Glutamatergic neuron (in vitro differentiated cells): ENCODE measurements at regions not wholly inside any gene's neighbourhood (a gene's known extent, or its start where the extent isn't known, plus 50 kb on each side); places are given as distances from the start of the nearest gene placed in this dataset.

Source experiments
- DNase-seq: peaks from one replicate; pipeline ENCODE4 v3.0.0; 2022
- H3K27ac Mint-ChIP-seq: one replicate; pipeline ENCODE4 v1.8.0; 2020; ENCODE audit warnings: mild to moderate bottlenecking, mixed read lengths, inconsistent platforms; ENCODE audit not compliant: unreplicated experiment
- H3K27me3 Mint-ChIP-seq: one replicate; pipeline ENCODE4 v1.8.0; 2020; ENCODE audit warnings: mild to moderate bottlenecking, moderate library complexity, mixed read lengths, inconsistent platforms; ENCODE audit not compliant: unreplicated experiment
- H3K36me3 Mint-ChIP-seq: one replicate; pipeline ENCODE4 v1.8.0; 2020; ENCODE audit warnings: mild to moderate bottlenecking, mixed read lengths, inconsistent platforms; ENCODE audit not compliant: unreplicated experiment
- H3K4me1 Mint-ChIP-seq: one replicate; pipeline ENCODE4 v1.8.0; 2020; ENCODE audit warnings: mild to moderate bottlenecking, low read depth, mixed read lengths, inconsistent platforms; ENCODE audit not compliant: unreplicated experiment
- H3K4me3 Mint-ChIP-seq: one replicate; pipeline ENCODE4 v1.8.0; 2020; ENCODE audit warnings: mild to moderate bottlenecking, mixed read lengths, inconsistent platforms; ENCODE audit not compliant: unreplicated experiment
- H3K9me3 Mint-ChIP-seq: one replicate; pipeline ENCODE4 v1.8.0; 2020; ENCODE audit warnings: mild to moderate bottlenecking, moderate library complexity, mixed read lengths, inconsistent platforms; ENCODE audit not compliant: unreplicated experiment
- TF ChIP-seq, protein P1 (sequence below): fragments of 200-600 bp; sonication (generic); IDR thresholded peaks from one replicate; pipeline ENCODE4 v1.5.0; 2021; ENCODE audit not compliant: partially characterized antibody, unreplicated experiment

DNA sequence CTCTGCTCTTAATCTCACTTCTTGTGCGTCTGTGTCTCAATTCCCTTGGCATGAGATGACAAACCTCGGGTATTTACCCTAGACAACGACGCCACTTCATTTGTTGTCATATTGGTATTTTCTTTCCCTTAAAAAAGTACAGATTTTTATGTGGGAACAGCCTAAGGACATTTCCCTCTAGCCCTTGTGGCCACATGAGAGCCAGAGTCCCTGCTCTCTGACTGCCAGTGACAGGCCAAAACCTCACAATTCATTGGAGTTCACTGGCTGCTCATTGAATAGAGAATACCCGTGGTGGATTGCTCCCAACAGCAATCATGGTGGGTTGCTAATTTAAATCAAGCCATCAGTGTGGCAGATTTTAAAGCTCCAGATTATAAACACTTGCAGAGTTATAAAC is 191.3 kb upstream of the FAM3C start:
- H3K27me3 Mint-ChIP-seq: no peaks in the 10 kb centered on the region
- no peak overlapping the region for H3K27ac Mint-ChIP-seq
- no peaks in the 10 kb centered on the region for H3K4me1 Mint-ChIP-seq
- DNase-seq: no peak
- H3K4me3 Mint-ChIP-seq: no peak overlapping the region
- no peaks in the 10 kb centered on the region for H3K36me3 Mint-ChIP-seq
- TF ChIP-seq, protein P1, sequence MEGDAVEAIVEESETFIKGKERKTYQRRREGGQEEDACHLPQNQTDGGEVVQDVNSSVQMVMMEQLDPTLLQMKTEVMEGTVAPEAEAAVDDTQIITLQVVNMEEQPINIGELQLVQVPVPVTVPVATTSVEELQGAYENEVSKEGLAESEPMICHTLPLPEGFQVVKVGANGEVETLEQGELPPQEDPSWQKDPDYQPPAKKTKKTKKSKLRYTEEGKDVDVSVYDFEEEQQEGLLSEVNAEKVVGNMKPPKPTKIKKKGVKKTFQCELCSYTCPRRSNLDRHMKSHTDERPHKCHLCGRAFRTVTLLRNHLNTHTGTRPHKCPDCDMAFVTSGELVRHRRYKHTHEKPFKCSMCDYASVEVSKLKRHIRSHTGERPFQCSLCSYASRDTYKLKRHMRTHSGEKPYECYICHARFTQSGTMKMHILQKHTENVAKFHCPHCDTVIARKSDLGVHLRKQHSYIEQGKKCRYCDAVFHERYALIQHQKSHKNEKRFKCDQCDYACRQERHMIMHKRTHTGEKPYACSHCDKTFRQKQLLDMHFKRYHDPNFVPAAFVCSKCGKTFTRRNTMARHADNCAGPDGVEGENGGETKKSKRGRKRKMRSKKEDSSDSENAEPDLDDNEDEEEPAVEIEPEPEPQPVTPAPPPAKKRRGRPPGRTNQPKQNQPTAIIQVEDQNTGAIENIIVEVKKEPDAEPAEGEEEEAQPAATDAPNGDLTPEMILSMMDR: no peak
- no peaks in the 10 kb centered on the region for H3K9me3 Mint-ChIP-seq

GRCh38 chr7:121582258-121582657 is 186.2 kb upstream of the FAM3C start:
- Mint-ChIP-seq H3K4me3 (no peak overlapping the region), H3K9me3 (no peaks in the 10 kb centered on the region), H3K4me1 (no peaks in the 10 kb centered on the region), H3K27me3 (no peaks in the 10 kb centered on the region), H3K36me3 (no peaks in the 10 kb centered on the region), H3K27ac (no peak overlapping the region)
- TF ChIP-seq, protein P1: no peak
- DNase-seq: no peak

- DNase-seq: no peak
- Mint-ChIP-seq H3K4me1 (peaks cover 1% of the 10 kb centered on the region), H3K27me3 (no peaks in the 10 kb centered on the region), H3K9me3 (no peaks in the 10 kb centered on the region), H3K36me3 (no peaks in the 10 kb centered on the region), H3K27ac (no peak overlapping the region), H3K4me3 (no peak overlapping the region)
- TF ChIP-seq, protein P1: no peak
These were observed 183.5 kb upstream of the FAM3C start for GRCh38 chr7:121579639-121580038.

DNA sequence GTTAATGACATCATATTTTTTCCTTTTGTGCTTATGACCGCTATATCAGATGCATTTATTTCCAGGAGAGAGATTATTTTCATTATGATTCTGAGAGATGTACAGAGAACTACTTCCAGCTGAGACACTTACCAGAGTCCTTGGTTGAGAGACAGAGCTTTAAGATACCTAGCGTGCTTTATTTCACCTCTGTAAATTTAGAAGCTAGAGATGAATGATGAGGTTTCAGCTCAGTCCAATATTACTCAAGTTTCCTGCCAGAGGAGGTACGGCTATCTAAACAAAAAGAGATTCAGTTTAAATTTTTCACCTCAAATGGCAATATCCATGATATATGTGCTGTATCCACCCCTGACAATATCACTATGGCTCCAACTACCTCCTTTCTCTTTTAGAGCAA is 182.6 kb upstream of the FAM3C start:
- H3K27me3 Mint-ChIP-seq: no peaks in the 10 kb centered on the region
- H3K4me1 Mint-ChIP-seq: peaks cover 1% of the 10 kb centered on the region
- H3K36me3 Mint-ChIP-seq: no peaks in the 10 kb centered on the region
- no peaks in the 10 kb centered on the region for H3K9me3 Mint-ChIP-seq
- TF ChIP-seq, protein P1: no peak
- no peak overlapping the region for H3K27ac Mint-ChIP-seq
- no peak for DNase-seq
- H3K4me3 Mint-ChIP-seq: no peak overlapping the region

DNA sequence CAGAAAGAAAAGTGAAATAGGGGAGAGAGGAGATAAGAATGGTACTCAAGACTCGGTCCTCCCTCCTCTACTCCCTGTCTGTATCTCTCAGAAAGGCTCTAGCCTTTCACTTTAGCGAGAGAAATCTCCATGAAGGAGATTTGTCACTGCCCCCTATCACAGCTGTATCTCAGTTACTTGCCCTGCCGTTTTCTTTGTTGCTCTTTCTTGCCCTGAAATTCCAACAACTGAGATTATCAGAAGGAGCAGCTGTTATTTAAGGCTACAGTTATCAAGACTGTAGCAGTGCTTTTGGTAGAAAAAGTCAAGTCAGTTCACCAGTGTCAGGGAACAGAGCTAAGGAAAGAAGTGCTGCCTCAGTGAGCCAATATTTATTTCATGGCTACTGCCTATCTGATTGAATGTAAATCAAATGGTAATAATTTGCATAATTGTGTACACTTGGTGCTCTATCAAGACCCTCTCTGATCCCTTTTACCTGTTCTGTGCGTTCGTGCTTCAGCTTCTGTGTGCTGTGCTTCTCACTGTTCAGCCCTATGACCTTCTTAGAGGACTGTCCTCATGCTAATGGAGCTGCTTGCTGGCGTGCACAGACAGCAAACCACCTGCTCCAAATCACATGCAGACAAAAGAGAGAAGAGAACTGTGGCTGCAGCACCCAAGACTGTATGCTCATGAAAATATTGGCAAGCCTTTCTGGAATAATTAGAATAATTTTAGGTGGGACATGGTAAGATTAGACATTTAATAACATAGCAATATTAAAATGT is 180.2 kb upstream of the FAM3C start:
- Mint-ChIP-seq H3K27me3 (no peaks in the 10 kb centered on the region), H3K4me1 (peaks cover 4% of the 10 kb centered on the region), H3K9me3 (no peaks in the 10 kb centered on the region), H3K27ac (no peak overlapping the region), H3K36me3 (no peaks in the 10 kb centered on the region), H3K4me3 (no peak overlapping the region)
- no peak for DNase-seq
- TF ChIP-seq, protein P1: no peak
